ENCODE measurements at regions not wholly inside any gene's neighbourhood (a gene's known extent, or its start where the extent isn't known, plus 50 kb on each side); places are given as distances from the start of the nearest gene placed in this dataset.

- peak overlapping the region; percentile 56 for H3K27ac ChIP-seq
- H3K9me3 ChIP-seq (ENCODE audit: low read depth): no peaks in the 10 kb centered on the region
- no peak for TF ChIP-seq CTCF (IDR thresholded peaks at IDR 0.05; ENCODE audit: low read depth, low read length)
- DNase-seq (ENCODE audit: low read depth in 1 of 2, low spot score in 1 of 2): peak in 1 of 2 donors; percentile 23
- H3K4me3 ChIP-seq: no peak overlapping the region
- H3K27me3 ChIP-seq: no peaks in the 10 kb centered on the region
- no peaks in the 10 kb centered on the region for H3K36me3 ChIP-seq
- H3K4me1 ChIP-seq (ENCODE audit: low read depth): peaks cover 17% of the 10 kb centered on the region
Measured at GRCh38 chr2:59900728-59901452, 652.6 kb downstream of the BCL11A start.

- no peaks in the 10 kb centered on the region for H3K9me3 ChIP-seq (ENCODE audit: low read depth)
- no peak for TF ChIP-seq CTCF (IDR thresholded peaks at IDR 0.05; ENCODE audit: low read depth, low read length)
- peaks cover 17% of the 10 kb centered on the region for H3K4me1 ChIP-seq (ENCODE audit: low read depth)
- no peak overlapping the region for H3K27ac ChIP-seq
- no peak overlapping the region for H3K4me3 ChIP-seq
- H3K27me3 ChIP-seq: no peaks in the 10 kb centered on the region
- DNase-seq (ENCODE audit: low read depth in 1 of 2, low spot score in 1 of 2): no peak
- no peaks in the 10 kb centered on the region for H3K36me3 ChIP-seq
Measured at GRCh38 chr2:59899692-59900091, 653.8 kb downstream of the BCL11A start.

GRCh38 chr2:59896499-59897245 lies 656.8 kb downstream of the BCL11A start:
- no peak for DNase-seq (ENCODE audit: low read depth in 1 of 2, low spot score in 1 of 2)
- Histone ChIP-seq H3K36me3 (no peaks in the 10 kb centered on the region), H3K4me3 (no peak overlapping the region), H3K27ac (no peak overlapping the region), H3K4me1 (ENCODE audit: low read depth) (peaks cover 17% of the 10 kb centered on the region), H3K27me3 (no peaks in the 10 kb centered on the region), H3K9me3 (ENCODE audit: low read depth) (no peaks in the 10 kb centered on the region)
- no peak for TF ChIP-seq CTCF (IDR thresholded peaks at IDR 0.05; ENCODE audit: low read depth, low read length)

GRCh38 chr2:59893612-59894011 lies 659.8 kb downstream of the BCL11A start:
- Histone ChIP-seq H3K27ac (no peak overlapping the region), H3K36me3 (no peaks in the 10 kb centered on the region), H3K4me1 (ENCODE audit: low read depth) (no peaks in the 10 kb centered on the region), H3K4me3 (no peak overlapping the region), H3K9me3 (ENCODE audit: low read depth) (no peaks in the 10 kb centered on the region), H3K27me3 (no peaks in the 10 kb centered on the region)
- TF ChIP-seq CTCF (IDR thresholded peaks at IDR 0.05; ENCODE audit: low read depth, low read length): no peak
- no peak for DNase-seq (ENCODE audit: low read depth in 1 of 2, low spot score in 1 of 2)

GRCh38 chr2:59892398-59892797 lies 661.1 kb downstream of the BCL11A start:
- DNase-seq (ENCODE audit: low read depth in 1 of 2, low spot score in 1 of 2): no peak
- Histone ChIP-seq H3K4me1 (ENCODE audit: low read depth) (no peaks in the 10 kb centered on the region), H3K36me3 (no peaks in the 10 kb centered on the region), H3K4me3 (no peak overlapping the region), H3K27ac (no peak overlapping the region), H3K27me3 (no peaks in the 10 kb centered on the region), H3K9me3 (ENCODE audit: low read depth) (no peaks in the 10 kb centered on the region)
- TF ChIP-seq CTCF (IDR thresholded peaks at IDR 0.05; ENCODE audit: low read depth, low read length): no peak
